Loucy (cell line): ENCODE measurements at regions not wholly inside any gene's neighbourhood (a gene's known extent, or its start where the extent isn't known, plus 50 kb on each side); places are given as distances from the start of the nearest gene placed in this dataset.

ENCODE experiments used
- H2AFZ ChIP-seq: fragments of 200-600 bp; sonication (generic); 2 replicates; pipeline ENCODE4 v1.6.0; 2016; ENCODE audit warnings: antibody characterized with exemption, mild to moderate bottlenecking, low read length, moderate library complexity
- H3F3A ChIP-seq: fragments of 200-600 bp; 2 replicates; pipeline ENCODE4 v1.6.0; 2016; ENCODE audit warnings: antibody characterized with exemption, low read depth, mild to moderate bottlenecking
- H3K27me3 ChIP-seq: fragments of 200-600 bp; sonication (generic); 2 replicates; pipeline ENCODE4 v1.6.1; 2014; ENCODE audit warnings: low read length, mild to moderate bottlenecking; ENCODE audit not compliant: insufficient read depth, poor library complexity, severe bottlenecking
- H3K36me3 ChIP-seq: fragments of 200-600 bp; sonication (generic); 2 replicates; pipeline ENCODE4 v1.6.1; 2016; ENCODE audit warnings: low read length; ENCODE audit not compliant: insufficient read depth
- H3K4me1 ChIP-seq: fragments of 200-600 bp; sonication (generic); 2 replicates; pipeline ENCODE4 v1.5.1; 2014; ENCODE audit warnings: low read length, mild to moderate bottlenecking; ENCODE audit not compliant: insufficient read depth, poor library complexity, severe bottlenecking
- H3K4me2 ChIP-seq: fragments of 200-600 bp; sonication (generic); 2 replicates; pipeline ENCODE4 v1.6.0; 2014; ENCODE audit warnings: antibody characterized with exemption, low read length, low read depth, mild to moderate bottlenecking; ENCODE audit not compliant: poor library complexity, severe bottlenecking
- H3K4me3 ChIP-seq: fragments of 200-600 bp; sonication (generic); 2 replicates; pipeline ENCODE4 v1.5.1; 2014; ENCODE audit warnings: low read length, mild to moderate bottlenecking, mixed read lengths; ENCODE audit not compliant: poor library complexity, severe bottlenecking
- H3K79me2 ChIP-seq: fragments of 200-600 bp; sonication (generic); 2 replicates; pipeline ENCODE4 v1.6.1; 2014; ENCODE audit warnings: low read length; ENCODE audit not compliant: insufficient read depth
- H3K9ac ChIP-seq: fragments of 200-600 bp; sonication (generic); 2 replicates; pipeline ENCODE4 v1.6.0; 2014; ENCODE audit warnings: mild to moderate bottlenecking, low read depth, low read length, moderate library complexity; ENCODE audit not compliant: poor library complexity, severe bottlenecking
- H3K9me2 ChIP-seq: fragments of 200-600 bp; sonication (generic); replicated peaks from 2 replicates; pipeline ENCODE4 v1.6.1; 2016; ENCODE audit warnings: low read depth, low read length, mixed read lengths
- H3K9me3 ChIP-seq: fragments of 200-600 bp; sonication (generic); 2 replicates; pipeline ENCODE4 v1.6.1; 2014; ENCODE audit warnings: mild to moderate bottlenecking, antibody characterized with exemption, low read length, low read depth; ENCODE audit not compliant: insufficient read depth
- H4K20me1 ChIP-seq: fragments of 200-600 bp; sonication (generic); 2 replicates; pipeline ENCODE4 v1.6.0; 2014; ENCODE audit warnings: antibody characterized with exemption, low read length, mild to moderate bottlenecking; ENCODE audit not compliant: insufficient read depth, poor library complexity, severe bottlenecking
- CTCF ChIP-seq: fragments of 200-600 bp; sonication (generic); conservative IDR thresholded peaks from 2 replicates; pipeline ENCODE4 v1.5.1; 2014; ENCODE audit warnings: mild to moderate bottlenecking, antibody characterized with exemption, low read length
- EZH2phosphoT487 ChIP-seq: fragments of 200-600 bp; IDR thresholded peaks from 2 replicates; pipeline ENCODE4 v1.6.1; 2018; ENCODE audit warnings: antibody characterized with exemption, mild to moderate bottlenecking, moderate library complexity, borderline replicate concordance

- no peak overlapping the region for H3K4me2 ChIP-seq
- no peaks in the 10 kb centered on the region for H3K27me3 ChIP-seq
- H3K79me2 ChIP-seq: no peaks in the 10 kb centered on the region
- H3K9me2 ChIP-seq: no peaks in the 10 kb centered on the region
- H3K9ac ChIP-seq: no peak overlapping the region
- no peaks in the 10 kb centered on the region for H3K36me3 ChIP-seq
- H3K4me1 ChIP-seq: no peaks in the 10 kb centered on the region
- H4K20me1 ChIP-seq: no peaks in the 10 kb centered on the region
- H3K9me3 ChIP-seq: no peaks in the 10 kb centered on the region
- H3F3A ChIP-seq: no peaks in the 10 kb centered on the region
- H3K4me3 ChIP-seq: no peak overlapping the region
- no peak for TF ChIP-seq EZH2phosphoT487
- no peak for TF ChIP-seq CTCF
- no peak overlapping the region for H2AFZ ChIP-seq
These were observed 647.6 kb downstream of the CPS1 start for GRCh38 chr2:211203986-211204385.

GRCh38 chr2:211204456-211204855, 648.1 kb downstream of the CPS1 start:
- no peak overlapping the region for H2AFZ ChIP-seq
- no peak overlapping the region for H3K4me3 ChIP-seq
- TF ChIP-seq CTCF (no peak), EZH2phosphoT487 (no peak)
- no peak overlapping the region for H3K4me2 ChIP-seq
- H3K36me3 ChIP-seq: no peaks in the 10 kb centered on the region
- no peaks in the 10 kb centered on the region for H3K27me3 ChIP-seq
- H3K9ac ChIP-seq: no peak overlapping the region
- H3K4me1 ChIP-seq: no peaks in the 10 kb centered on the region
- no peaks in the 10 kb centered on the region for H3K79me2 ChIP-seq
- no peaks in the 10 kb centered on the region for H3K9me3 ChIP-seq
- no peaks in the 10 kb centered on the region for H3F3A ChIP-seq
- H3K9me2 ChIP-seq: no peaks in the 10 kb centered on the region
- no peaks in the 10 kb centered on the region for H4K20me1 ChIP-seq

- Histone ChIP-seq H3K9ac (no peak overlapping the region), H4K20me1 (no peaks in the 10 kb centered on the region), H3K9me2 (no peaks in the 10 kb centered on the region), H3K9me3 (no peaks in the 10 kb centered on the region), H3K4me2 (no peak overlapping the region), H3F3A (no peaks in the 10 kb centered on the region), H2AFZ (no peak overlapping the region), H3K4me3 (no peak overlapping the region), H3K36me3 (no peaks in the 10 kb centered on the region), H3K4me1 (no peaks in the 10 kb centered on the region), H3K79me2 (no peaks in the 10 kb centered on the region), H3K27me3 (no peaks in the 10 kb centered on the region)
- TF ChIP-seq CTCF (no peak), EZH2phosphoT487 (no peak)
These were observed 648.5 kb downstream of the CPS1 start for GRCh38 chr2:211204902-211205301.
